D721Med (cell line): ENCODE measurements at regions not wholly inside any gene's neighbourhood (a gene's known extent, or its start where the extent isn't known, plus 50 kb on each side); places are given as distances from the start of the nearest gene placed in this dataset.
"Not testable (repeated sequence)": the region's sequence is repeated elsewhere in the genome, so short reads cannot be mapped to it uniquely, and the experiment has no call there.

Experiments
- DNase-seq: peaks from one replicate; pipeline ENCODE4 v3.0.0; 2011; ENCODE audit warnings: low spot score; ENCODE audit not compliant: insufficient read length
- FAIRE-seq: peaks from 2 replicates; lab custom pipeline; 2011; peaks lifted over from hg19 to GRCh38; lab: Jason Lieb, UNC
- CTCF ChIP-seq: IDR thresholded peaks from 2 replicates; pipeline ENCODE4 v1.5.1; 2012; ENCODE audit warnings: mild to moderate bottlenecking, control low read depth; ENCODE audit not compliant: insufficient read depth; ENCODE audit errors: missing control alignments

- DNase-seq (no peak), FAIRE-seq (no peak)
- TF ChIP-seq CTCF = no peak
Measured at GRCh38 chr6:15747354-15747883, 84.6 kb upstream of the DTNBP1 start.

GRCh38 chr6:15745781-15746180 is 83.0 kb upstream of the DTNBP1 start:
- no peak for TF ChIP-seq CTCF
- FAIRE-seq = no peak
- DNase-seq = no peak

- FAIRE-seq = no peak
- no peak for TF ChIP-seq CTCF
- no peak for DNase-seq
Measured at GRCh38 chr6:15744818-15745402, 82.1 kb upstream of the DTNBP1 start.

GRCh38 chr6:15742013-15742412 is 79.2 kb upstream of the DTNBP1 start:
- not testable (repeated sequence) for DNase-seq, FAIRE-seq

- TF ChIP-seq CTCF = no peak
- no peak for DNase-seq
- no peak for FAIRE-seq
Measured at GRCh38 chr6:15741405-15741804, 78.6 kb upstream of the DTNBP1 start.

- FAIRE-seq (no peak), DNase-seq (no peak)
- no peak for TF ChIP-seq CTCF
Measured at GRCh38 chr6:15739867-15740266, 77.0 kb upstream of the DTNBP1 start.

- FAIRE-seq = no peak
- no peak for TF ChIP-seq CTCF
- no peak for DNase-seq
Measured at GRCh38 chr6:15739353-15739752, 76.5 kb upstream of the DTNBP1 start.

- FAIRE-seq, DNase-seq: not testable (repeated sequence)
Measured at GRCh38 chr6:15738195-15738594, 75.4 kb upstream of the DTNBP1 start.
